ENCODE measurements at regions not wholly inside any gene's neighbourhood (a gene's known extent, or its start where the extent isn't known, plus 50 kb on each side); places are given as distances from the start of the nearest gene placed in this dataset.
"Not testable (repeated sequence)": the region's sequence is repeated elsewhere in the genome, so short reads cannot be mapped to it uniquely, and the experiment has no call there.

GRCh38 chr15:21001950-21002349 is 135.8 kb upstream of the POTEB2 start:
- H2AFZ ChIP-seq (ENCODE audit: low read depth, low read length); H3K9me1 ChIP-seq (replicated peaks; ENCODE audit: control insufficient read depth, extremely low read depth, insufficient read depth, low read length); dilution Hi-C loops (cut with MboI; ENCODE audit: extremely low pct_ligation_motif_present, low sequenced_read_pairs); intact Hi-C loops (cut with micrococcal nuclease); BruUV-seq (replicated peaks); H3K27ac ChIP-seq (ENCODE audit: insufficient read depth, low read depth, low read length); H3K27me3 ChIP-seq (ENCODE audit: control insufficient read depth in 2 of 2, insufficient read depth in 2 of 2, low read length in 2 of 2); H3K9me3 ChIP-seq (replicated peaks; ENCODE audit: control insufficient read depth, insufficient read depth, low read length); POLR2A ChIA-PET; FAIRE-seq; H3K4me1 ChIP-seq (ENCODE audit: control insufficient read depth, extremely low read depth, insufficient read depth, low read length); H3K36me3 ChIP-seq (ENCODE audit: control insufficient read depth in 2 of 2, extremely low read depth in 1 of 2, insufficient read depth in 2 of 2, low read length in 2 of 2); DNase-seq (ENCODE audit: low read depth, low spot score); H3K4me2 ChIP-seq (ENCODE audit: insufficient read depth, low read length); CTCF ChIA-PET; H3K4me3 ChIP-seq (replicated peaks in 1 of 3; ENCODE audit: insufficient read depth in 1 of 3, low read depth in 1 of 3, low read length in 3 of 3); H3K79me2 ChIP-seq (ENCODE audit: control insufficient read depth, insufficient read depth, low read length); H4K20me1 ChIP-seq (replicated peaks; ENCODE audit: control insufficient read depth, extremely low read depth, insufficient read depth, low read length); H3K9ac ChIP-seq (replicated peaks; ENCODE audit: extremely low read depth, insufficient read depth, low read length): not testable (repeated sequence)

- H2AFZ ChIP-seq (ENCODE audit: low read depth, low read length); H3K4me3 ChIP-seq (replicated peaks in 1 of 3; ENCODE audit: insufficient read depth in 1 of 3, low read depth in 1 of 3, low read length in 3 of 3); H3K4me2 ChIP-seq (ENCODE audit: insufficient read depth, low read length); BruUV-seq (replicated peaks); dilution Hi-C loops (cut with MboI; ENCODE audit: extremely low pct_ligation_motif_present, low sequenced_read_pairs); FAIRE-seq; H3K9ac ChIP-seq (replicated peaks; ENCODE audit: extremely low read depth, insufficient read depth, low read length); CTCF ChIA-PET; DNase-seq (ENCODE audit: low read depth, low spot score); H3K4me1 ChIP-seq (ENCODE audit: control insufficient read depth, extremely low read depth, insufficient read depth, low read length); H3K79me2 ChIP-seq (ENCODE audit: control insufficient read depth, insufficient read depth, low read length); H3K27ac ChIP-seq (ENCODE audit: insufficient read depth, low read depth, low read length); H4K20me1 ChIP-seq (replicated peaks; ENCODE audit: control insufficient read depth, extremely low read depth, insufficient read depth, low read length); H3K9me1 ChIP-seq (replicated peaks; ENCODE audit: control insufficient read depth, extremely low read depth, insufficient read depth, low read length); POLR2A ChIA-PET; intact Hi-C loops (cut with micrococcal nuclease); H3K27me3 ChIP-seq (ENCODE audit: control insufficient read depth in 2 of 2, insufficient read depth in 2 of 2, low read length in 2 of 2); H3K9me3 ChIP-seq (replicated peaks; ENCODE audit: control insufficient read depth, insufficient read depth, low read length); H3K36me3 ChIP-seq (ENCODE audit: control insufficient read depth in 2 of 2, extremely low read depth in 1 of 2, insufficient read depth in 2 of 2, low read length in 2 of 2): not testable (repeated sequence)
Measured at GRCh38 chr15:20991691-20992090, 125.6 kb upstream of the POTEB2 start.

GRCh38 chr15:20991253-20991652 is 125.1 kb upstream of the POTEB2 start:
- FAIRE-seq; H3K4me1 ChIP-seq (ENCODE audit: control insufficient read depth, extremely low read depth, insufficient read depth, low read length); H3K4me3 ChIP-seq (replicated peaks in 1 of 3; ENCODE audit: insufficient read depth in 1 of 3, low read depth in 1 of 3, low read length in 3 of 3); dilution Hi-C loops (cut with MboI; ENCODE audit: extremely low pct_ligation_motif_present, low sequenced_read_pairs); intact Hi-C loops (cut with micrococcal nuclease); H3K9ac ChIP-seq (replicated peaks; ENCODE audit: extremely low read depth, insufficient read depth, low read length); H2AFZ ChIP-seq (ENCODE audit: low read depth, low read length); POLR2A ChIA-PET; H3K36me3 ChIP-seq (ENCODE audit: control insufficient read depth in 2 of 2, extremely low read depth in 1 of 2, insufficient read depth in 2 of 2, low read length in 2 of 2); BruUV-seq (replicated peaks); H3K79me2 ChIP-seq (ENCODE audit: control insufficient read depth, insufficient read depth, low read length); H4K20me1 ChIP-seq (replicated peaks; ENCODE audit: control insufficient read depth, extremely low read depth, insufficient read depth, low read length); H3K27ac ChIP-seq (ENCODE audit: insufficient read depth, low read depth, low read length); CTCF ChIA-PET; H3K4me2 ChIP-seq (ENCODE audit: insufficient read depth, low read length); H3K27me3 ChIP-seq (ENCODE audit: control insufficient read depth in 2 of 2, insufficient read depth in 2 of 2, low read length in 2 of 2); H3K9me1 ChIP-seq (replicated peaks; ENCODE audit: control insufficient read depth, extremely low read depth, insufficient read depth, low read length); H3K9me3 ChIP-seq (replicated peaks; ENCODE audit: control insufficient read depth, insufficient read depth, low read length); DNase-seq (ENCODE audit: low read depth, low spot score): not testable (repeated sequence)

- H4K20me1 ChIP-seq (replicated peaks; ENCODE audit: control insufficient read depth, extremely low read depth, insufficient read depth, low read length); POLR2A ChIA-PET; DNase-seq (ENCODE audit: low read depth, low spot score); H3K9me1 ChIP-seq (replicated peaks; ENCODE audit: control insufficient read depth, extremely low read depth, insufficient read depth, low read length); H3K4me3 ChIP-seq (replicated peaks in 1 of 3; ENCODE audit: insufficient read depth in 1 of 3, low read depth in 1 of 3, low read length in 3 of 3); H3K9me3 ChIP-seq (replicated peaks; ENCODE audit: control insufficient read depth, insufficient read depth, low read length); H3K4me1 ChIP-seq (ENCODE audit: control insufficient read depth, extremely low read depth, insufficient read depth, low read length); intact Hi-C loops (cut with micrococcal nuclease); H3K9ac ChIP-seq (replicated peaks; ENCODE audit: extremely low read depth, insufficient read depth, low read length); H3K27ac ChIP-seq (ENCODE audit: insufficient read depth, low read depth, low read length); H3K36me3 ChIP-seq (ENCODE audit: control insufficient read depth in 2 of 2, extremely low read depth in 1 of 2, insufficient read depth in 2 of 2, low read length in 2 of 2); H2AFZ ChIP-seq (ENCODE audit: low read depth, low read length); CTCF ChIA-PET; H3K27me3 ChIP-seq (ENCODE audit: control insufficient read depth in 2 of 2, insufficient read depth in 2 of 2, low read length in 2 of 2); dilution Hi-C loops (cut with MboI; ENCODE audit: extremely low pct_ligation_motif_present, low sequenced_read_pairs); H3K79me2 ChIP-seq (ENCODE audit: control insufficient read depth, insufficient read depth, low read length); BruUV-seq (replicated peaks); FAIRE-seq; H3K4me2 ChIP-seq (ENCODE audit: insufficient read depth, low read length): not testable (repeated sequence)
Measured at GRCh38 chr15:20986775-20987174, 120.7 kb upstream of the POTEB2 start.

Data from endothelial cell of umbilical vein (primary cell).